Frontal cortex (tissue), 3 donors: ENCODE measurements at regions not wholly inside any gene's neighbourhood (a gene's known extent, or its start where the extent isn't known, plus 50 kb on each side); places are given as distances from the start of the nearest gene placed in this dataset.

Experiments
- DNase-seq, 2 donors: peaks; one replicate each; pipeline ENCODE4 v3.0.0; 2012; ENCODE audit warnings: low spot score in 2 of 2
- FAIRE-seq: peaks from 2 replicates; lab custom pipeline; 2012; peaks lifted over from hg19 to GRCh38; lab: Jason Lieb, UNC
- donor health status: control.
- donor health status: control.
- donor health status: control.

GRCh38 chr9:14403081-14403480 lies 89.1 kb upstream of the NFIB start:
- FAIRE-seq, result no peak
- no peak for DNase-seq

GRCh38 chr9:14402583-14402982 lies 88.6 kb upstream of the NFIB start:
- no peak for DNase-seq
- no peak for FAIRE-seq

- DNase-seq (no peak), FAIRE-seq (no peak)
Measured at GRCh38 chr9:14401911-14402310, 88.0 kb upstream of the NFIB start.

- peak; percentile 22 to 35 for DNase-seq
- FAIRE-seq, result peak; percentile 86
Measured at GRCh38 chr9:14400658-14400995, 86.7 kb upstream of the NFIB start.

- no peak for FAIRE-seq
- no peak for DNase-seq
Measured at GRCh38 chr9:14399756-14400657, 86.1 kb upstream of the NFIB start.

GRCh38 chr9:14398473-14398872 lies 84.5 kb upstream of the NFIB start:
- no peak for DNase-seq

GRCh38 chr9:14396171-14396570 lies 82.2 kb upstream of the NFIB start:
- FAIRE-seq, result no peak

More at GRCh38 chr9:14398473-14398872, 84.5 kb upstream of the NFIB start:
- FAIRE-seq, result no peak

GRCh38 chr9:14395317-14396082 lies 81.6 kb upstream of the NFIB start:
- FAIRE-seq, result no peak

More at GRCh38 chr9:14396171-14396570, 82.2 kb upstream of the NFIB start:
- DNase-seq, result no peak

GRCh38 chr9:14393418-14393817 lies 79.5 kb upstream of the NFIB start:
- DNase-seq (no peak), FAIRE-seq (no peak)

More at GRCh38 chr9:14395317-14396082, 81.6 kb upstream of the NFIB start:
- peak in 1 of 2 donors; percentile 18 for DNase-seq

GRCh38 chr9:14391620-14392019 lies 77.7 kb upstream of the NFIB start:
- FAIRE-seq (no peak), DNase-seq (no peak)

- FAIRE-seq, result no peak
- DNase-seq, result no peak
Measured at GRCh38 chr9:14389657-14390056, 75.7 kb upstream of the NFIB start.

- FAIRE-seq, result no peak
- DNase-seq, result no peak
Measured at GRCh38 chr9:14389146-14389545, 75.2 kb upstream of the NFIB start.

GRCh38 chr9:14383773-14384172 lies 69.8 kb upstream of the NFIB start:
- DNase-seq (no peak), FAIRE-seq (no peak)

- DNase-seq (no peak), FAIRE-seq (no peak)
Measured at GRCh38 chr9:14383294-14383693, 69.4 kb upstream of the NFIB start.

GRCh38 chr9:14380061-14380836 lies 66.3 kb upstream of the NFIB start:
- DNase-seq, result no peak
- no peak for FAIRE-seq

GRCh38 chr9:14379280-14379679 lies 65.3 kb upstream of the NFIB start:
- FAIRE-seq (no peak), DNase-seq (no peak)

- DNase-seq, result no peak
- FAIRE-seq, result no peak
Measured at GRCh38 chr9:14373706-14374105, 59.8 kb upstream of the NFIB start.

- FAIRE-seq (no peak), DNase-seq (no peak)
Measured at GRCh38 chr9:14373336-14373666, 59.4 kb upstream of the NFIB start.

GRCh38 chr9:14372437-14373335 lies 58.7 kb upstream of the NFIB start:
- DNase-seq (no peak), FAIRE-seq (no peak)
